Activated T-helper 17 cell treated with anti-CD3 and anti-CD28 coated beads, Interleukin-2, amount 50 U/mL, for 72 hours (primary cell): ENCODE measurements at regions not wholly inside any gene's neighbourhood (a gene's known extent, or its start where the extent isn't known, plus 50 kb on each side); places are given as distances from the start of the nearest gene placed in this dataset.
"Not testable (repeated sequence)": the region's sequence is repeated elsewhere in the genome, so short reads cannot be mapped to it uniquely, and the experiment has no call there.

Source experiments
- ATAC-seq: fragments of 150-1000 bp; cut with Tn5 transposase; replicated peaks from 2 replicates; pipeline ENCODE4 v1.10.0; 2021; ENCODE audit warnings: mild to moderate bottlenecking, moderate library complexity
- H3K27ac Mint-ChIP-seq: one replicate; pipeline ENCODE4 v1.8.0; 2022; ENCODE audit warnings: mixed read lengths
- H3K27me3 Mint-ChIP-seq: one replicate; pipeline ENCODE4 v1.8.0; 2022; ENCODE audit warnings: mixed read lengths
- H3K36me3 Mint-ChIP-seq: one replicate; pipeline ENCODE4 v1.8.0; 2022; ENCODE audit warnings: low read depth, mild to moderate bottlenecking, mixed read lengths
- H3K4me1 Mint-ChIP-seq: one replicate; pipeline ENCODE4 v1.8.0; 2022; ENCODE audit warnings: mixed read lengths
- H3K4me3 Mint-ChIP-seq: one replicate; pipeline ENCODE4 v1.8.0; 2022; ENCODE audit warnings: mild to moderate bottlenecking, mixed read lengths
- H3K9me3 Mint-ChIP-seq: one replicate; pipeline ENCODE4 v1.8.0; 2022; ENCODE audit warnings: mixed read lengths

DNA sequence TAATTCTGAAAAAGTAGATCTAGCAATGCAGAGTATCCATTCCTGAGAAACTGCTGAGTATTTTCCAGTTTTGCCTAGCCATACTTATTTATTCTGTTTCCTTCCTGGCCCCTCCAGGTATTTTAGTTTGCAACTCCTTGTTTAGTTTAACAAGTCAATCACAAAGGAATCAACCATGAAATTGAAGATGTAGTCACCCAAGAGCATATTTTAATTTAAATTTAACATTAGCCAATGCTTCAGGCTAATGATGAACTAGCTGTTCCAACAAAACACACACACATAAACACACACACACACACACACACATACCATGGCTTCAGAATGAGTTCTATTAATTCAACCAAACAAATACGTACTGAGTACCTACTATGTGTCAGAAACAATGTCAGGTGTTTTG is 332.8 kb upstream of the ERCC4 start:
- ATAC-seq: no peak
- Mint-ChIP-seq H3K36me3 (no peaks in the 10 kb centered on the region), H3K9me3 (no peaks in the 10 kb centered on the region), H3K4me1 (no peaks in the 10 kb centered on the region), H3K27me3 (no peaks in the 10 kb centered on the region), H3K4me3 (no peak overlapping the region), H3K27ac (no peak overlapping the region)

DNA sequence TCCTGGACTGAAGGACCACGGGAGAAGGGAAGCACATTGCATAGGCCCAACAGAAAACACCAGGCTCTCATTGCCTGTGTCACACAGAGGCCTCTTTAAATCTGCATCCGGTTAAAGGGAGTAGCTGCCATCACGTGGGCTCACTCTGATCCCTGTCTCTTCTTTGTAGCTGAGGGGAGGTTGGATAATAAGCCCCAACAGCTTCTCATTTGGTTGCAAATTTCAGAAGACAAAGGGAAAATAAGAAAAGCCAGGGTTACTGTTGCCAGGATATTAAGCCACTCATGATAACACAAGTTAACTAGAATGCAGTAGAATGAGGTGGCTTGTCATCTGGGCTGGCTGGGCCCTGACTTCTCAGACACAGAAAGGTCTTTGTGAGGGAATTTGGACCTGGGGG is 325.1 kb upstream of the ERCC4 start:
- Mint-ChIP-seq H3K27ac (no peak overlapping the region), H3K4me1 (no peaks in the 10 kb centered on the region), H3K9me3 (peaks cover 8% of the 10 kb centered on the region), H3K27me3 (no peaks in the 10 kb centered on the region), H3K4me3 (no peak overlapping the region), H3K36me3 (no peaks in the 10 kb centered on the region)
- no peak for ATAC-seq

DNA sequence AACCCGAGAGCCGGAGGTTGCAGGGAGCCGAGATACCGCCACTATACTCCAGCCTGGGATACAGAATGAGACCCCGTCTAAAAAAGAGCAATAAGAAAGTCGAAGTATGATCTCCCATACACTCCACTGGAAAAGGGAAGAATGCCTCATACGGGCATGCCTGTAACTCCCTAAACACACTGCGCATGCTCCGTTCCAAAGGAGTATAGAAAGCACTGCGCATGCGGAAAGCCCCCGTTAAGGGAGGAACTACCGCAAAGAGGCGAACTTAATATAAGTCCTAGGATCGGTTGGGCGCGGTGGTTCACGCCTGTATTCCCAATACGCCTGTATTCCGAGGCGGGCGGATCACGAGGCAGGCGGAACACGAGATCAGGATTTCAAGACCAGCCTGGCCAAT is 313.1 kb upstream of the ERCC4 start:
- no peak for ATAC-seq

DNA sequence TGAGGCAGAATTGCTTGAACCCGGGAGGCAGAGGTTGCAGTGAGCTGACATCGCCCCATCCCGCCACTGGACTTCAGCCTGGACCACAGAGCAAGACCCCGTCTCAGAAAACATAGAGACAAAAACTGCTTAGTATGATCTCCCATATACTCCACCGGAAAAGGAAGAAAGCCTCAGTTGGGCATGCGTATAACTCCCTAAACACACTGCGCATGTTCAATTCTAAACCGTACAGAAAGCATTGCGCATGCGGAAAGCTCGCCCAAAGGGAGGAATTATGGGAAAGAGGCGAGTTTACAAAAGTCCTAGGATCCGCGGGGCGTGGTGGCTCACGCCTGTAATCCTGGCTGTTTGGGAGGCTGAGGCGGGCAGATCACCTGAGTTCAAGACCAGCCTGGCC is 312.7 kb upstream of the ERCC4 start:
- peaks cover 3% of the 10 kb centered on the region for H3K9me3 Mint-ChIP-seq
- ATAC-seq: no peak
- no peaks in the 10 kb centered on the region for H3K36me3 Mint-ChIP-seq
- no peak overlapping the region for H3K27ac Mint-ChIP-seq
- H3K27me3 Mint-ChIP-seq: no peaks in the 10 kb centered on the region
- H3K4me1 Mint-ChIP-seq: no peaks in the 10 kb centered on the region
- no peak overlapping the region for H3K4me3 Mint-ChIP-seq

More for the DNA sequence above, 313.1 kb upstream of the ERCC4 start:
- Mint-ChIP-seq H3K4me3 (no peak overlapping the region), H3K9me3 (peaks cover 3% of the 10 kb centered on the region), H3K36me3 (no peaks in the 10 kb centered on the region), H3K4me1 (no peaks in the 10 kb centered on the region), H3K27me3 (no peaks in the 10 kb centered on the region), H3K27ac (no peak overlapping the region)

DNA sequence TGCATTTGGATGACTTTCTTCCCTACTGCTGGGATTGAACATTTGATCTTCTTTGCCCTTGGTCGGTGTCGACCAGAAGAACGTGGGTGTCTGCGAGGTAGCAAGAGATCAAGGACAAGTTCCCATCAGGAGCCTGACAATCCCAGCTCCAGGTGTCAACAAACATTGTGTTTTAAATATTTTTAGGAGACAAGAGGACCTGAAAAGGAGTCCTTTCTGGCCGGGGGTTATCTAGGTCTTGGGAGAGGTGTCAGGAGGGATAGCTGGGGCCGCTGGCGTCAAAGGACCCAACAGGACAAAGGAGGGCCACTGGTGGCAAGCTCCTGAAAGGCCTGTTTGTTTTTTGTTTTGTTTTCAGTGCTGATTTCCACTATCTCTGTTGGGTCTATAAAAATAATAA is 308.4 kb upstream of the ERCC4 start:
- ATAC-seq: no peak
- H3K27ac Mint-ChIP-seq: no peak overlapping the region
- no peaks in the 10 kb centered on the region for H3K27me3 Mint-ChIP-seq
- H3K36me3 Mint-ChIP-seq: no peaks in the 10 kb centered on the region
- peaks cover 12% of the 10 kb centered on the region for H3K9me3 Mint-ChIP-seq
- no peaks in the 10 kb centered on the region for H3K4me1 Mint-ChIP-seq
- H3K4me3 Mint-ChIP-seq: no peak overlapping the region

DNA sequence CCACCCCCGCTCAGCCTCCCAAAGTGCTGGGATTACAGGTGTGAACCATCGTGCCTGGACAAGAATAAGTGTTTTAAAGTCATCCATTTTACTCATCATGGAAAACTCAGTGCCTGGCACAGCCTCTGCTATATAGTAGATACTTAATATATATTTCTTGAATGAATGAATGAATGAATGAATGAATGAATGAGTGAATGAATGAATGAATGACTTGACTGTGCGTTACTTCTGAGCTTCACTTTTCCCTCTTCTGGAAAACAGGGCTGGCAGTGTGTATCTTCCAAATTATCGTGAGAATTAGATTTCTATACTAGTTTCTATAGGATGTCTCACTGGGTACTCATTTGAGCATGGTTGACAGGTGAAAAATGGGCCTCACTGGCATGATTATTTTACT is 307.3 kb upstream of the ERCC4 start:
- H3K4me1 Mint-ChIP-seq: no peaks in the 10 kb centered on the region
- H3K4me3 Mint-ChIP-seq: no peak overlapping the region
- H3K27me3 Mint-ChIP-seq: no peaks in the 10 kb centered on the region
- ATAC-seq: no peak
- H3K27ac Mint-ChIP-seq: no peak overlapping the region
- peaks cover 12% of the 10 kb centered on the region for H3K9me3 Mint-ChIP-seq
- H3K36me3 Mint-ChIP-seq: no peaks in the 10 kb centered on the region

DNA sequence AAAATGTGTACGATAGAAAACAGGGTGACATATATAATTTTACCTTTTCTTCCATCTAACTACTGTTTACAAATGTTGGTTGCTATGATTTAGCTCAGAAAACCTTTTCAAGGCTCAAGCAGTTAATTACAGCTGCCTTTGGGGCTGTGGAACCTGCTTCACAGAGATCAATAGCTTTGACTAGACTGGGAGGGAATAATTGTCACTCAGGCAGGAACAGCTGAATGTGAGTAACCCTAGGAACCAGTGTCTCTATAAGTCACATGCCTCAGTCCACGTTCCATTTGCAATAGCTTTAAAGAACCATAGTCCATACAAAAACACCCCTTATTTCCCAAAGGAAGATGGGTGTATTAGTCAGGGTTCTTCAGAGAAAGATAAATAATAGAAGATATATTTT is 306.8 kb upstream of the ERCC4 start:
- H3K36me3 Mint-ChIP-seq: no peaks in the 10 kb centered on the region
- H3K27me3 Mint-ChIP-seq: no peaks in the 10 kb centered on the region
- no peaks in the 10 kb centered on the region for H3K4me1 Mint-ChIP-seq
- no peak overlapping the region for H3K27ac Mint-ChIP-seq
- H3K4me3 Mint-ChIP-seq: no peak overlapping the region
- no peak for ATAC-seq
- H3K9me3 Mint-ChIP-seq: peaks cover 12% of the 10 kb centered on the region

DNA sequence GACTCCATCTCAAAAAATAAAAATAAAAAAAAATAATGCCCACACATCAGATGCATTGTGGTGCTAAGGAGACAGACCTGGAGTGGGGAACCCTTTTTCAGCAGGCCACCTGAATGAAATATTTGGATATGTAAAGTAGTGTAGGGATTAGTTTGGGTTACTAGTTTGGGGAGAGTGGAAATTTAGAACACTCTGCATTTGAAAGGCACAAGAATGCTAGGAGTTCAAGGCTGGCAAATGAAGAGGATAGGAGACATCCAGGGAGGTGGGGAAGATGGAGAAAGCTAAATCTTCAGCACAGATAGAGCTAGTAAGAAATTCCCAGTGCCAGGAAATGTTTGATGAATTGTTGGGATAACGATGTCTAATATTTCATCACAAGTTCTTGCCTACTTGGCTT is 298.3 kb upstream of the ERCC4 start:
- no peaks in the 10 kb centered on the region for H3K27me3 Mint-ChIP-seq
- no peaks in the 10 kb centered on the region for H3K9me3 Mint-ChIP-seq
- no peaks in the 10 kb centered on the region for H3K36me3 Mint-ChIP-seq
- H3K4me3 Mint-ChIP-seq: no peak overlapping the region
- no peak overlapping the region for H3K27ac Mint-ChIP-seq
- no peak for ATAC-seq
- no peaks in the 10 kb centered on the region for H3K4me1 Mint-ChIP-seq

DNA sequence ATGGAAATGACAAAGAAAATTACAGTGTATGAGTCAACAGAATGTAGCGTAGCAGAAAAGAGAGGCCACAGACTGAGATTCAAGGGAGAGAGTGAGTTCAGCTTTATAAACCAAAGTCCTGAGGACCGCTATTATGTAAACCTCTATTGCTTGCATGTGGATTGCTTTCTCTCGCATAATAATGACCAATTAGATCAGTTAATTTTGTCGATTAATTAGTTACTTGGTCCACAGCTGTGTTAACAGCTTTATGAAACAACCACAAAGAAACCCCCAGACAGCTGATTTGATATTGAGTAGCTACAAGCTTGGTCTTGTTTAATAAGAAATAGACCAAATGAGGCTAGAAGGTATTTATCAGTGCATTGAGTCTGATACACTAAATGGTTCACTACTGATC is 291.8 kb upstream of the ERCC4 start:
- H3K36me3 Mint-ChIP-seq: no peaks in the 10 kb centered on the region
- H3K27ac Mint-ChIP-seq: no peak overlapping the region
- no peaks in the 10 kb centered on the region for H3K9me3 Mint-ChIP-seq
- H3K4me3 Mint-ChIP-seq: no peak overlapping the region
- H3K4me1 Mint-ChIP-seq: no peaks in the 10 kb centered on the region
- no peak for ATAC-seq
- H3K27me3 Mint-ChIP-seq: peaks cover 4% of the 10 kb centered on the region

DNA sequence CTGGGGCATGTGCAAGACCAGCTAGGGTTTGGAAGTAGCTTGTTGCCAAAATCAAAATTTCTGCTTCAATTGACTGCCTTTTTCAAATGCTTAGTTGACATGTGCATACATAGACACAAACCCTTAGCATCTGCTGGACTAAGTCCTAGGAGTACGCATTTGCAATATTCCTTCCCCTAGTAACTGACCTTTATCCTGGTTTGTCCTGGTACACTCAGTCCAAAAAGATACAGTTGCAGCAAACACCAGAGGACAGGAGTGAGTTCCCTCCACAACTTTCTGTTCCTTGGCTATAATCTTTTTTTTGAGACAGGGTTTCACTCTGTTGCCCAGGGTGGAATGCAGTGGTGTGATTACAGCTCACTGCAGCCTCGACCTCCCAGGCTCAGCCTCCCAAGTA is 290.2 kb upstream of the ERCC4 start:
- H3K36me3 Mint-ChIP-seq: no peaks in the 10 kb centered on the region
- H3K4me3 Mint-ChIP-seq: no peak overlapping the region
- no peak for ATAC-seq
- no peaks in the 10 kb centered on the region for H3K4me1 Mint-ChIP-seq
- no peak overlapping the region for H3K27ac Mint-ChIP-seq
- peaks cover 4% of the 10 kb centered on the region for H3K27me3 Mint-ChIP-seq
- H3K9me3 Mint-ChIP-seq: no peaks in the 10 kb centered on the region

DNA sequence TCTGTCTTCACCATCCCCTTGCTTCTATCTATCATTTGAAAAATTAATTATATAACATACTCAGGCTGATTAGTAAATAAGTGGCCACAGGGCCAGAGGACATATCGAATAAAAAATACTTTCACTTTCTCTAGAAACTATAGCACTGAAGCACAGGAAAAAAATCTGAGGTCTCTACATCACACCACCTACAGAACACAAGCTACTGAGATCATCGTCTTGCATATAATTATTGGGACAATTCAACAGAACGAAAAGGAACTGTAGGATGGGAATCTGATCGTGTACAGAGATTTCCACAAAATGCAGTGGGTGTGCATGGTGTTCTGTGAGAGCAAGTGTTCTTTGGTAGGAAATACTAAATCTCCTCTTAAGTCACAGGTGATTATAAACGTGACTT is 289.6 kb upstream of the ERCC4 start:
- Mint-ChIP-seq H3K27ac (no peak overlapping the region), H3K36me3 (no peaks in the 10 kb centered on the region), H3K4me1 (no peaks in the 10 kb centered on the region), H3K27me3 (peaks cover 4% of the 10 kb centered on the region), H3K4me3 (no peak overlapping the region), H3K9me3 (no peaks in the 10 kb centered on the region)
- no peak for ATAC-seq

DNA sequence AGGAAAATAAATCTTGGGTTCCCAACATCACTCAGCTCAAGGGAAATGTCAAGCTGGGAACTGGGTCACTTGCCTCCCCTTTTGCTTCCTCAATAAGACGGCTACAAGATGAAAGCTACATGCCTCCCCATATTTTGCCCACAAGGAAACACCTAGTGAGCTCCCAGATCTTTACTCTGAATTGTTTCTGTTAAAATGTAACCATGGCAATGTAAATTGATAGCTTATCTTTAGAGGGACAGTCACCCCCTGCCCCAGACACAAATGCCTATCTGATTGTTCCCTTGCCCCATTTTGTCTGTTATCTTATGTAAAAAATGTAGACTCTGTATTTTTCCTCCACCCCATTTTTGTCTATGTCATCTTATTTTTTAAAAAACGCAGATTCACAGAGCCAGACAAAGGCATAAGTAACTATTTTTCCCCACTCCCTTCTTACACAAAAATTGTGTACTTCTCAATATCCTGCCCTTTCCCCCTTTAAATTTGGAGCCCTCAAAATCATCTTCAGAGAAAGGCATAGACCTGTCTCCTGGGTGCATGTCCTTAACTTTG is 288.7 kb upstream of the ERCC4 start:
- no peak overlapping the region for H3K4me3 Mint-ChIP-seq
- H3K36me3 Mint-ChIP-seq: no peaks in the 10 kb centered on the region
- H3K9me3 Mint-ChIP-seq: peaks cover 4% of the 10 kb centered on the region
- H3K27me3 Mint-ChIP-seq: peaks cover 4% of the 10 kb centered on the region
- H3K27ac Mint-ChIP-seq: no peak overlapping the region
- no peak for ATAC-seq
- no peaks in the 10 kb centered on the region for H3K4me1 Mint-ChIP-seq

DNA sequence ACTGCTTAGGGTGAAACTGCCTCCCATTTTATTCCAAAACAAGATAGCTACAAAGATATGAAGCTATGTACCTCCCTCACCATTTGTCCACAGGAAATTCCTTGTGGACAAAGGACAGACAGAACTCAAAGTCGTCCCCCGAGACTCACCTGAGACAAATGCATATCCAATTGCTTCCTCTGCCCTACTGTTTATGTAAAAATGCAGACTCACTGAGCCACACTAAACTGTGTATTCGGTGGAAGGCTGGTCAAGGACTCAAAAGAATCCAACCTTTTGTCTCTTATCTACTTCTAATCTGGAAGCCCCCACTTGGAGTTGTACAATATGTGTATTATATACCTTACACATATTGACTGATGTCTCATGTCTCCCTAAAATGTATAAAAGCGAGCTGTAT is 288.0 kb upstream of the ERCC4 start:
- Mint-ChIP-seq H3K9me3 (peaks cover 7% of the 10 kb centered on the region), H3K36me3 (no peaks in the 10 kb centered on the region), H3K27ac (no peak overlapping the region), H3K4me3 (no peak overlapping the region), H3K4me1 (no peaks in the 10 kb centered on the region), H3K27me3 (peaks cover 4% of the 10 kb centered on the region)
- ATAC-seq: no peak

DNA sequence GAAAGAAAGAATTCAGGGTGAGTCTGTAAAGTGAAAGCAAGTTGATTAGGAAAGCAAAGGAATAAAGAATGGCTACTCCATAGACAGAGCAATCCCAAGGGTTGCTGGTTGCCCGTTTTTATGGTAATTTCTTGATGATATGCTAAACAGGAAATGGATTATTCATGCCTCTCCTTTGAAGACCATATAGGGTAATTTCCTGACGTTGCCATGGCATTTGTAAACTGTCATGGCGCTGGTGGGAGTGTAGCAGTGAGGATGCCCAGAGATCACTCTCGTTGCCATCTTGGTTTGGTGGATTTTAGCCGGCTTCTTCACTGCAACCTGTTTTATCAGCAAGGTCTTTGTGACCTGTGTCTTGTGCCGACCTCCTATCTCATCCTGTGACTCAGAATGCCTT is 287.4 kb upstream of the ERCC4 start:
- H3K36me3 Mint-ChIP-seq, H3K27ac Mint-ChIP-seq, ATAC-seq, H3K4me3 Mint-ChIP-seq, H3K27me3 Mint-ChIP-seq, H3K4me1 Mint-ChIP-seq, H3K9me3 Mint-ChIP-seq: not testable (repeated sequence)

DNA sequence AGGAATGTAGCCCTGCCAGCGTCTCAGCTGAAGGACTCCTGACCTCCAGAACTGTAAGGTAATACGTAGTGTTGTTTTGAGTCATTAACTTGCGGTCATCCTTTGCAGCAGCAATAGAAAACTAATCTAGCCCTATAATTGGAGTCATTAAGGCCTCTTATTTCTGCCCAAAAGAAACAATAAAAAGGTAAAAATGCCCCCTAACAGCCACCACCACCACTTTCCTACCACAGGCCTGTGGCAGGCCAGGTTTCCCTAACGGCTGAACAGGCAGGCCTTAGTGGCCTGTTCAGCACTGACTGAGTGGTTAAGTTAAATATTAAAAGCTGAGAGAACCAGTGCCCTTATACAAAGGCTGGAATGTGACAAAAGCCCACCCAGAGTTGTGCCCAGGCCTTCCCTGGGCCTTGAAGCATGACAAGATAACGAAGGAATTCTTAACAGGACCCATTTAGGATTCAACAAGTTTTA is 286.5 kb upstream of the ERCC4 start:
- H3K9me3 Mint-ChIP-seq: peaks cover 11% of the 10 kb centered on the region
- no peak overlapping the region for H3K27ac Mint-ChIP-seq
- peaks cover 4% of the 10 kb centered on the region for H3K27me3 Mint-ChIP-seq
- no peak for ATAC-seq
- H3K4me1 Mint-ChIP-seq: no peaks in the 10 kb centered on the region
- no peak overlapping the region for H3K4me3 Mint-ChIP-seq
- no peaks in the 10 kb centered on the region for H3K36me3 Mint-ChIP-seq

DNA sequence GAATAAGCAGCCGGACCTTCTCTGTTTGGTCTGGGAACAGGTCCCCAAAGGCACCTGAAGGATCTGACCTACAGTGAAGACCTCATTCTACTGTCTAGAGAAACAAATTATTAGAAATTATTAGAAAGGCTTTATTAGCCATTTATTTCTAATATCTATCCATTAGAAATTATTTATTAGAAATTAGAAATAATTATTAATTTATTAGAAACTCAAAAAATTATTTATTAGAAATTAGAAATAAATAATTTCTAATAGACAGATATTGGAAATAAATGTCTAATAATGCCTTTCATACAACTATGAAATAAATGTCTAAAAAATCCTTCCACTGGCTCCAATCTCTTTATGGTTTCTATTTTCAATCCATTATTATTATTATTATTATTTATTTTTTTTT is 285.7 kb upstream of the ERCC4 start:
- Mint-ChIP-seq H3K4me3 (no peak overlapping the region), H3K9me3 (peaks cover 12% of the 10 kb centered on the region), H3K36me3 (no peaks in the 10 kb centered on the region), H3K27me3 (peaks cover 3% of the 10 kb centered on the region), H3K27ac (no peak overlapping the region), H3K4me1 (no peaks in the 10 kb centered on the region)
- no peak for ATAC-seq
